Peyer's patch (tissue), 4 donors: ENCODE measurements at regions not wholly inside any gene's neighbourhood (a gene's known extent, or its start where the extent isn't known, plus 50 kb on each side); places are given as distances from the start of the nearest gene placed in this dataset.

Experiments used
- CTCF ChIP-seq, 6 experiments: fragments of 450-650 bp in 4 of 6; fragments of 200-600 bp in 2 of 6; sonication (generic) in 1 of 6; IDR thresholded peaks; one replicate each; pipeline ENCODE4 v1.5.1; 2017 to 2019; ENCODE audit warnings: antibody characterized with exemption in 6 of 6, mild to moderate bottlenecking in 3 of 6, moderate library complexity in 1 of 6
- POLR2A ChIP-seq, 2 donors: fragments of 450-650 bp; IDR thresholded peaks; one replicate each; pipeline ENCODE4 v1.5.1; 2017; ENCODE audit warnings: antibody characterized with exemption in 2 of 2, mild to moderate bottlenecking in 2 of 2, moderate library complexity in 2 of 2

- no peak for TF ChIP-seq CTCF (IDR thresholded peaks at IDR 0.05)
- no peak for TF ChIP-seq POLR2A (IDR thresholded peaks at IDR 0.05)
Measured at GRCh38 chr6:48197941-48198340, 86.9 kb upstream of the PTCHD4 start.
